ENCODE measurements at regions not wholly inside any gene's neighbourhood (a gene's known extent, or its start where the extent isn't known, plus 50 kb on each side); places are given as distances from the start of the nearest gene placed in this dataset.

- H3K79me1 ChIP-seq (ENCODE audit: low read depth, low read length), result no peaks in the 10 kb centered on the region
- no peak overlapping the region for H2BK12ac ChIP-seq (ENCODE audit: low read depth, low read length)
- POLR2A ChIA-PET (ENCODE audit: partially characterized antibody), result no interaction called here
- no peak overlapping the region for H2BK120ac ChIP-seq (replicated peaks; ENCODE audit: low read depth, low read length)
- H2BK5ac ChIP-seq (ENCODE audit: low read depth, low read length), result no peak overlapping the region
- no peak overlapping the region for H2AFZ ChIP-seq (ENCODE audit: low read length)
- no peak overlapping the region for H2AK5ac ChIP-seq (ENCODE audit: low read depth, low read length)
- no peak overlapping the region for H3K4me2 ChIP-seq (ENCODE audit: insufficient read depth in 1 of 2, low read depth in 2 of 2, low read length in 2 of 2)
- H3K18ac ChIP-seq (ENCODE audit: extremely low read depth, low read length), result no peak overlapping the region
- no peak overlapping the region for H3K27ac ChIP-seq (ENCODE audit: low read depth, low read length)
- H3K23ac ChIP-seq (ENCODE audit: insufficient read length), result no peak overlapping the region
- H3K56ac ChIP-seq (replicated peaks; ENCODE audit: insufficient read length, low read depth, low read length), result no peak overlapping the region
- 94% methylated on average over 5 of the region's 5 CpGs; no CpG with 5 or more reads in 1 of the 2 experiments for WGBS, 2 experiments (ENCODE audit: extremely low coverage in 1 of 2, insufficient coverage in 1 of 2, insufficient read length in 1 of 2, insufficient replicate concordance in 2 of 2, low coverage in 1 of 2, low lambda C conversion rate in 2 of 2, missing lambda C conversion rate in 1 of 2)
- no peak overlapping the region for H4K91ac ChIP-seq (replicated peaks; ENCODE audit: insufficient read length, low read length)
- no peaks in the 10 kb centered on the region for H3K79me2 ChIP-seq (ENCODE audit: control insufficient read depth in 1 of 2, insufficient read depth in 2 of 2, low read length in 2 of 2)
- H3K14ac ChIP-seq (ENCODE audit: insufficient read length), result no peak overlapping the region
- H4K20me1 ChIP-seq (replicated peaks in 1 of 2; ENCODE audit: control insufficient read depth in 1 of 2, insufficient read depth in 2 of 2, low read length in 2 of 2), result no peaks in the 10 kb centered on the region
- no peak overlapping the region for H4K8ac ChIP-seq (ENCODE audit: extremely low read depth, insufficient read depth, low read length)
- CTCF ChIA-PET (ENCODE audit: partially characterized antibody), result interaction anchor here (1.7 kb wide), 1 partner anchor 10 kb away, joined by 8 read pairs; no protein-coding TSS in a partner anchor
- DNase-seq (ENCODE audit: low read depth in 1 of 2, low spot score in 2 of 2), result no peak
- H3K23me2 ChIP-seq (ENCODE audit: low read depth, low read length), result no peaks in the 10 kb centered on the region
- no peak overlapping the region for H4K5ac ChIP-seq (ENCODE audit: insufficient read length, low read depth, low read length)
- no peaks in the 10 kb centered on the region for H3K36me3 ChIP-seq (ENCODE audit: control insufficient read depth in 2 of 4, insufficient read depth in 4 of 4, low read length in 3 of 4)
- no peak overlapping the region for H3K4ac ChIP-seq (replicated peaks; ENCODE audit: insufficient read length, low read depth, low read length)
- H3K4me1 ChIP-seq (replicated peaks in 1 of 4; ENCODE audit: control insufficient read depth in 3 of 4, insufficient read depth in 4 of 4, low read length in 3 of 4), result 0 out of 7 replicates have a peak, but pooled peaks cover 0 to 2% (median 0%) of the 10 kb centered on the region in 4 experiments
- H2BK20ac ChIP-seq (ENCODE audit: low read length), result no peak overlapping the region
- H3K9me3 ChIP-seq (ENCODE audit: insufficient read depth in 2 of 2, low read depth in 1 of 2, low read length in 1 of 2), result no peaks in the 10 kb centered on the region
- 0 out of 7 replicates have a peak, but pooled peaks cover 0 to 2% (median 0%) of the 10 kb centered on the region in 4 experiments for H3K27me3 ChIP-seq (replicated peaks in 1 of 4; ENCODE audit: control insufficient read depth in 3 of 4, extremely low read depth in 1 of 4, insufficient read depth in 3 of 4, low read length in 3 of 4)
- no peak overlapping the region for H3K9ac ChIP-seq (replicated peaks in 1 of 4; ENCODE audit: extremely low read depth in 1 of 4, low read depth in 3 of 4, low read length in 3 of 4)
- no peak overlapping the region for H2BK15ac ChIP-seq (ENCODE audit: low read length)
- TF ChIP-seq POU5F1 (IDR thresholded peaks at IDR 0.05; ENCODE audit: low read depth, low read length) (no peak), RBBP5 (IDR thresholded peaks at IDR 0.05; ENCODE audit: borderline replicate concordance, low read depth, low read length) (no peak), SIN3A (conservative IDR thresholded peaks at IDR 0.05 in 1 of 2, IDR thresholded peaks at IDR 0.05 in 1 of 2; ENCODE audit: low read depth in 1 of 2, low read length in 2 of 2) (no peak), KDM4A (IDR thresholded peaks at IDR 0.05; ENCODE audit: low read depth, low read length, severe bottlenecking) (no peak), TCF12 (IDR thresholded peaks at IDR 0.05; ENCODE audit: low read depth, low read length) (no peak), ASH2L (IDR thresholded peaks at IDR 0.05; ENCODE audit: low read length) (no peak), PHF8 (conservative IDR thresholded peaks at IDR 0.05; ENCODE audit: low read depth, low read length) (no peak)
- H3K4me3 ChIP-seq (ENCODE audit: extremely low read depth in 1 of 4, insufficient read depth in 2 of 4, low read depth in 3 of 4, low read length in 4 of 4), result no peak overlapping the region
- FAIRE-seq, result no peak
Measured at GRCh38 chr10:35885076-35885475, 243.0 kb upstream of the FZD8 start.
